H9 (cell line): ENCODE measurements at regions not wholly inside any gene's neighbourhood (a gene's known extent, or its start where the extent isn't known, plus 50 kb on each side); places are given as distances from the start of the nearest gene placed in this dataset.

Experiments used
- DNase-seq: peaks from one replicate; pipeline ENCODE4 v3.0.0-alpha.2; 2017
- H2AFZ ChIP-seq: one replicate; pipeline ENCODE4 v1.6.1; 2013; ENCODE audit warnings: mild to moderate bottlenecking, low read length, control low read depth, moderate library complexity
- H2AK5ac ChIP-seq: 2 replicates; pipeline ENCODE4 v1.6.1; 2013; ENCODE audit warnings: low read length, control low read depth, mixed read lengths; ENCODE audit not compliant: insufficient read length
- H2BK120ac ChIP-seq: one replicate; pipeline ENCODE4 v1.6.1; 2013; ENCODE audit warnings: low read depth, mild to moderate bottlenecking, low read length, control low read depth, inconsistent platforms; ENCODE audit not compliant: poor library complexity, severe bottlenecking
- H2BK12ac ChIP-seq: 2 replicates; pipeline ENCODE4 v1.6.1; 2013; ENCODE audit warnings: low read length, control low read depth, mixed read lengths, low read depth; ENCODE audit not compliant: insufficient read length
- H2BK15ac ChIP-seq: 2 replicates; pipeline ENCODE4 v1.6.1; 2013; ENCODE audit warnings: low read depth, low read length, control low read depth
- H2BK20ac ChIP-seq: one replicate; pipeline ENCODE4 v1.6.1; 2013; ENCODE audit warnings: low read depth, mild to moderate bottlenecking, low read length, control low read depth, inconsistent platforms; ENCODE audit not compliant: poor library complexity, severe bottlenecking
- H2BK5ac ChIP-seq: 2 replicates; pipeline ENCODE4 v1.6.1; 2013; ENCODE audit warnings: low read length, control low read depth, mixed read lengths; ENCODE audit not compliant: insufficient read length
- H3K14ac ChIP-seq: 2 replicates; pipeline ENCODE4 v1.6.1; 2013; ENCODE audit warnings: low read length, control low read depth; ENCODE audit not compliant: insufficient read depth
- H3K18ac ChIP-seq: 2 replicates; pipeline ENCODE4 v1.6.1; 2013; ENCODE audit warnings: low read depth, mild to moderate bottlenecking, mixed read lengths, low read length, control low read depth; ENCODE audit not compliant: insufficient read length
- H3K23ac ChIP-seq: 2 replicates; pipeline ENCODE4 v1.6.1; 2013; ENCODE audit warnings: low read length, control low read depth, mixed read lengths, low read depth; ENCODE audit not compliant: insufficient read length
- H3K23me2 ChIP-seq: 2 replicates; pipeline ENCODE4 v1.6.1; 2013; ENCODE audit warnings: low read depth, mild to moderate bottlenecking, mixed read lengths, low read length, control low read depth; ENCODE audit not compliant: insufficient read length, poor library complexity, severe bottlenecking
- H3K27ac ChIP-seq: 2 replicates; pipeline ENCODE4 v1.5.1; 2013; ENCODE audit warnings: low read length, control low read depth, mixed read lengths, low read depth; ENCODE audit not compliant: insufficient read length
- H3K27me3 ChIP-seq: 2 replicates; pipeline ENCODE4 v1.6.1; 2013; ENCODE audit warnings: low read length, control low read depth, inconsistent platforms; ENCODE audit not compliant: insufficient read depth
- H3K4ac ChIP-seq: 2 replicates; pipeline ENCODE4 v1.6.1; 2013; ENCODE audit warnings: low read depth, mild to moderate bottlenecking, control low read depth, inconsistent platforms, low read length, moderate library complexity
- H3K4me1 ChIP-seq: 2 replicates; pipeline ENCODE4 v1.6.1; 2013; ENCODE audit warnings: low read length, control low read depth, inconsistent platforms; ENCODE audit not compliant: insufficient read depth
- H3K4me2 ChIP-seq: 2 replicates; pipeline ENCODE4 v1.6.1; 2013; ENCODE audit warnings: low read length, control low read depth, mixed read lengths; ENCODE audit not compliant: insufficient read length, insufficient read depth
- H3K56ac ChIP-seq: 2 replicates; pipeline ENCODE4 v1.6.1; 2013; ENCODE audit warnings: low read depth, mild to moderate bottlenecking, mixed read lengths, low read length, control low read depth; ENCODE audit not compliant: insufficient read length
- H3K79me1 ChIP-seq: 2 replicates; pipeline ENCODE4 v1.6.1; 2013; ENCODE audit warnings: low read depth, mild to moderate bottlenecking, moderate library complexity, low read length, control low read depth, inconsistent platforms; ENCODE audit not compliant: insufficient read depth, poor library complexity, severe bottlenecking
- H3K79me2 ChIP-seq: 2 replicates; pipeline ENCODE4 v1.6.1; 2013; ENCODE audit warnings: low read length, control low read depth, inconsistent platforms; ENCODE audit not compliant: insufficient read depth
- H3K9ac ChIP-seq: 2 replicates; pipeline ENCODE4 v1.6.1; 2013; ENCODE audit warnings: low read length, control low read depth, mixed read lengths; ENCODE audit not compliant: insufficient read length; ENCODE audit errors: extremely low read depth
- H3K9me3 ChIP-seq: one replicate; pipeline ENCODE4 v1.6.1; 2013; ENCODE audit warnings: low read depth, low read length, inconsistent platforms; ENCODE audit not compliant: control insufficient read depth
- H3T11ph ChIP-seq: one replicate; pipeline ENCODE4 v1.6.1; 2013; ENCODE audit warnings: mild to moderate bottlenecking, low read length, control low read depth, inconsistent platforms
- H4K20me1 ChIP-seq: one replicate; pipeline ENCODE4 v1.6.1; 2013; ENCODE audit not compliant: control insufficient read depth, insufficient read length, insufficient read depth
- H4K5ac ChIP-seq: 2 replicates; pipeline ENCODE4 v1.6.1; 2013; ENCODE audit warnings: low read depth, mild to moderate bottlenecking, mixed read lengths, low read length, control low read depth; ENCODE audit not compliant: insufficient read length
- H4K8ac ChIP-seq: replicated peaks from 2 replicates; pipeline ENCODE4 v1.6.1; 2013; ENCODE audit warnings: low read length, control low read depth, mixed read lengths, low read depth; ENCODE audit not compliant: insufficient read length
- H4K91ac ChIP-seq: 2 replicates; pipeline ENCODE4 v1.6.1; 2013; ENCODE audit warnings: low read depth, mild to moderate bottlenecking, moderate library complexity, mixed read lengths, low read length, control low read depth; ENCODE audit not compliant: insufficient read length
- H3K27ac Mint-ChIP-seq, 3 experiments: 2 replicates in 2 of 3; 3 replicates in 1 of 3; pipeline ENCODE4 v1.8.0; 2020 to 2021; ENCODE audit warnings: mixed read lengths in 3 of 3, mild to moderate bottlenecking in 1 of 3, moderate library complexity in 1 of 3
- H3K27me3 Mint-ChIP-seq: 2 replicates; pipeline ENCODE4 v1.8.0; 2021; ENCODE audit warnings: low read depth, mild to moderate bottlenecking, moderate library complexity, mixed read lengths
- H3K36me3 Mint-ChIP-seq, 3 experiments: 2 replicates in 2 of 3; 3 replicates in 1 of 3; pipeline ENCODE4 v1.8.0; 2020 to 2021; ENCODE audit warnings: low read depth in 3 of 3, mixed read lengths in 3 of 3; ENCODE audit not compliant: insufficient read depth in 1 of 3
- H3K4me1 Mint-ChIP-seq, 2 experiments: 2 replicates each; pipeline ENCODE4 v1.8.0; 2020; ENCODE audit warnings: mixed read lengths in 2 of 2
- H3K4me3 Mint-ChIP-seq, 2 experiments: 2 replicates in 1 of 2; 3 replicates in 1 of 2; pipeline ENCODE4 v1.8.0; 2020 to 2021; ENCODE audit warnings: mild to moderate bottlenecking in 2 of 2, mixed read lengths in 2 of 2, moderate library complexity in 1 of 2
- H3K9me3 Mint-ChIP-seq, 2 experiments: 2 replicates in 1 of 2; 3 replicates in 1 of 2; pipeline ENCODE4 v1.8.0; 2020; ENCODE audit warnings: mild to moderate bottlenecking in 2 of 2, mixed read lengths in 2 of 2, moderate library complexity in 1 of 2
- CTCF ChIP-seq: fragments of 200-600 bp; sonication (generic); conservative IDR thresholded peaks from 3 replicates; pipeline ENCODE4 v1.8.0; 2021; ENCODE audit warnings: antibody characterized with exemption, mild to moderate bottlenecking
- WGBS: extraction: QIAGEN DNeasy Blood & Tissue Kit; methylation state at CpG from one replicate; pipeline ENCODE4 v1.1.7; 2013; ENCODE audit warnings: missing lambda C conversion rate, low lambda C conversion rate, mixed read lengths; ENCODE audit not compliant: insufficient read length; ENCODE audit errors: extremely low coverage; 5-methylcytosine and 5-hydroxymethylcytosine counted together

GRCh38 chr17:77831474-77832179 lies 126.9 kb upstream of the TNRC6C start:
- Histone ChIP-seq H4K91ac (no peak overlapping the region), H3K23ac (no peak overlapping the region), H4K5ac (no peak overlapping the region), H3K9me3 (no peaks in the 10 kb centered on the region), H4K20me1 (no peaks in the 10 kb centered on the region), H3K27ac (no peak overlapping the region), H2AFZ (no peak overlapping the region), H4K8ac (no peak overlapping the region), H2BK5ac (no peak overlapping the region), H3K4me1 (peaks cover 2% of the 10 kb centered on the region; the same call in 1 of the 2 replicates), H3T11ph (no peak overlapping the region), H2BK15ac (no peak overlapping the region), H2BK120ac (no peak overlapping the region), H3K4me2 (no peak overlapping the region), H3K27me3 (no peaks in the 10 kb centered on the region), H2BK12ac (no peak overlapping the region), H3K23me2 (no peaks in the 10 kb centered on the region), H3K79me2 (no peaks in the 10 kb centered on the region), H3K56ac (no peak overlapping the region), H3K79me1 (no peaks in the 10 kb centered on the region), H3K9ac (no peak overlapping the region), H3K4ac (no peak overlapping the region), H3K14ac (no peak overlapping the region), H2AK5ac (no peak overlapping the region), H2BK20ac (no peak overlapping the region), H3K18ac (no peak overlapping the region)
- no peak for TF ChIP-seq CTCF
- H3K27ac Mint-ChIP-seq, result 0 out of 7 replicates have a peak overlapping the region, but pooled peaks of 1 of the 3 experiments have one; percentile 3
- peaks cover 62 to 66% of the 10 kb centered on the region in 2 experiments for H3K4me1 Mint-ChIP-seq
- WGBS, result no CpG with 5 or more reads among the region's 17 CpGs
- no peak for DNase-seq
- H3K4me3 Mint-ChIP-seq, result no peak overlapping the region
- H3K27me3 Mint-ChIP-seq, result peaks cover 20% of the 10 kb centered on the region
- H3K9me3 Mint-ChIP-seq, result peaks cover 5 to 12% of the 10 kb centered on the region in 2 experiments; a peak in 2 of 5 replicates
- no peaks in the 10 kb centered on the region; a peak in 1 of 7 replicates for H3K36me3 Mint-ChIP-seq
